Heart left ventricle (tissue), 16 donors: ENCODE measurements at regions not wholly inside any gene's neighbourhood (a gene's known extent, or its start where the extent isn't known, plus 50 kb on each side); places are given as distances from the start of the nearest gene placed in this dataset.
A peak's percentile ranks its signal among the peaks of the same experiment; 100 is the strongest.

Source experiments
- ATAC-seq, 4 donors: fragments of 200-7000 bp; cut with Tn5 transposase; one replicate each; pipeline ENCODE4 v1.9.1; 2020 to 2022; ENCODE audit warnings: moderate library complexity in 4 of 4, mild to moderate bottlenecking in 3 of 4, moderate number of reproducible peaks in 1 of 4
- DNase-seq, 5 donors: peaks; one replicate each; pipeline ENCODE4 v3.0.0-alpha.2; 2020
- H3K27ac ChIP-seq, 12 donors: fragments of 200-600 bp; sonication (generic) in 4 of 12; one replicate each; pipeline versions ENCODE4 v1.5.0 to v1.8.0; 2016 to 2022; ENCODE audit warnings: mild to moderate bottlenecking in 2 of 12
- H3K27me3 ChIP-seq, 9 donors: fragments of 200-600 bp; sonication (generic) in 2 of 9; one replicate each; pipeline versions ENCODE4 v1.5.1 to v1.8.0; 2016 to 2022; ENCODE audit warnings: mild to moderate bottlenecking in 3 of 9
- H3K36me3 ChIP-seq, 9 donors: fragments of 200-600 bp; sonication (generic) in 2 of 9; one replicate each; pipeline versions ENCODE4 v1.5.0 to v1.8.0; 2018 to 2022; ENCODE audit warnings: mild to moderate bottlenecking in 2 of 9
- H3K4me1 ChIP-seq, 12 donors: fragments of 200-600 bp; sonication (generic) in 4 of 12; one replicate each; pipeline versions ENCODE4 v1.5.0 to v1.8.0; 2016 to 2022; ENCODE audit warnings: mild to moderate bottlenecking in 3 of 12
- H3K4me3 ChIP-seq, 12 donors: fragments of 200-600 bp; sonication (generic) in 4 of 12; one replicate each; pipeline versions ENCODE4 v1.5.0 to v1.8.0; 2017 to 2022; ENCODE audit warnings: mild to moderate bottlenecking in 9 of 12, moderate library complexity in 4 of 12
- H3K9me3 ChIP-seq, 12 donors: fragments of 200-600 bp; sonication (generic) in 4 of 12; one replicate each; pipeline versions ENCODE4 v1.5.0 to v1.8.0; 2016 to 2022; ENCODE audit warnings: mild to moderate bottlenecking in 1 of 12
- POLR2A ChIP-seq, 2 donors: fragments of 450-650 bp; IDR thresholded peaks; one replicate each; pipeline ENCODE4 v1.6.1; 2017; ENCODE audit warnings: antibody characterized with exemption in 2 of 2, mild to moderate bottlenecking in 2 of 2, moderate library complexity in 2 of 2
- WGBS, 4 donors: extraction: QIAGEN DNeasy Blood & Tissue Kit in 2 of 4; methylation state at CpG; one replicate each; pipeline versions ENCODE4 v1.1.5 to v1.1.7; 2013 to 2018; 5-methylcytosine and 5-hydroxymethylcytosine counted together
- intact Hi-C, 10 donors: fragments of 100-400 bp; cut with DNase I; formaldehyde crosslinking; loops; one replicate each; pipeline versions ENCODE4 v1.11.1 to v1.14.2; 2022
- TF ChIP-seq, protein P1 (sequence below), 12 donors: fragments of 200-600 bp; sonication (generic) in 4 of 12; IDR thresholded peaks; one replicate each; pipeline versions ENCODE4 v1.5.0 to v1.8.0; 2018 to 2022; ENCODE audit warnings: antibody characterized with exemption in 12 of 12, mild to moderate bottlenecking in 5 of 12
- donor health status: ischemic (EF 13 %, LVEDD 7.1; RV severe dilation, severe dysfunction).
- donor health status: healthy with polysubstance abuse.
- donor health status: DM: no; HTN: yes; CAD: no.
- donor health status: DM: no; HTN: no; CAD: no.
- donor health status: ischemic (EF 25% LVEDD 6.9; RV normal size, moderate dysfunction).
- donor health status: ischemic (EF 25% LVEDD 5.7; RV mildly dilated, moderate dysfunction).
- donor health status: healthy.
- donor health status: DM: yes; HTN: yes; CAD: no.
- donor health status: ischemic (EF 35%, LVEDD 5.7; RV mildly dilated, moderate dysfunction).
- donor health status: nonischemic (EF 11% LVEDD 7.7; RV severe dilation, severe dysfunction).
- donor health status: DM: yes; HTN: yes; CAD: no.
- donor health status: PGD.
- donor health status: ischemic (EF 29% LVEDD 5.4; RV normal size, mild dysfunction).
- donor health status: nonischemic (EF 23%, LVEDD 6.1; RV moderate dilation, normal function).

DNA sequence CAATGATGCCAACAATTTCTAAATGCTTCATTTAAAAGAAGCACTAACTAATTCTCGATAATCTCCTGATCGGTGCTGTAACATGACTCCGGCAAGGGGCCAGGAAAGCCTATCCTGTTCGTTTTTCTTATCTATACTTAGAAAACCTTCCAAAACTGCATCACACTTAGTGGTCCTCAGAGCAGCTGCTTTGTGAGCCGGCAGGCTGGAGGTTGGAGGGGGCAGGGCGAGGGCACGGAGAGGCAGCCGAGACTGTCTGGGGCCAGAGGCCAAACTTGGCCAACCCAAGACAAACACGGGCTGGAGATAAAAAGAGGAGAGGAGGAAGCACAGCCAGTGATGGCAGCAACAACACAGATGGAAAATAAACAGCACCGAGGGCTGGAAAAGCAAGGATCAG is 455.7 kb downstream of the BCOR start:
- Histone ChIP-seq H3K27me3 (peaks cover 0 to 11% (median 0%) of the 10 kb centered on the region in 9 donors), H3K4me3 (no peak overlapping the region), H3K4me1 (peaks cover 0 to 5% (median 0%) of the 10 kb centered on the region in 12 donors), H3K9me3 (peaks cover 0 to 13% (median 0%) of the 10 kb centered on the region in 12 donors), H3K27ac (no peak overlapping the region), H3K36me3 (no peaks in the 10 kb centered on the region)
- intact Hi-C loops = no loop called here
- no peak for TF ChIP-seq POLR2A (IDR thresholded peaks at IDR 0.05)
- TF ChIP-seq, protein P1, sequence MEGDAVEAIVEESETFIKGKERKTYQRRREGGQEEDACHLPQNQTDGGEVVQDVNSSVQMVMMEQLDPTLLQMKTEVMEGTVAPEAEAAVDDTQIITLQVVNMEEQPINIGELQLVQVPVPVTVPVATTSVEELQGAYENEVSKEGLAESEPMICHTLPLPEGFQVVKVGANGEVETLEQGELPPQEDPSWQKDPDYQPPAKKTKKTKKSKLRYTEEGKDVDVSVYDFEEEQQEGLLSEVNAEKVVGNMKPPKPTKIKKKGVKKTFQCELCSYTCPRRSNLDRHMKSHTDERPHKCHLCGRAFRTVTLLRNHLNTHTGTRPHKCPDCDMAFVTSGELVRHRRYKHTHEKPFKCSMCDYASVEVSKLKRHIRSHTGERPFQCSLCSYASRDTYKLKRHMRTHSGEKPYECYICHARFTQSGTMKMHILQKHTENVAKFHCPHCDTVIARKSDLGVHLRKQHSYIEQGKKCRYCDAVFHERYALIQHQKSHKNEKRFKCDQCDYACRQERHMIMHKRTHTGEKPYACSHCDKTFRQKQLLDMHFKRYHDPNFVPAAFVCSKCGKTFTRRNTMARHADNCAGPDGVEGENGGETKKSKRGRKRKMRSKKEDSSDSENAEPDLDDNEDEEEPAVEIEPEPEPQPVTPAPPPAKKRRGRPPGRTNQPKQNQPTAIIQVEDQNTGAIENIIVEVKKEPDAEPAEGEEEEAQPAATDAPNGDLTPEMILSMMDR (IDR thresholded peaks at IDR 0.05) = no peak
- ATAC-seq = peak in 2 of 4 donors; percentile 38 to 49
- 16 to 39% (median 28%) methylated on average over 10 of the region's 10 CpGs for WGBS, 4 donors
- DNase-seq = peak in 1 of 5 donors; percentile 17

DNA sequence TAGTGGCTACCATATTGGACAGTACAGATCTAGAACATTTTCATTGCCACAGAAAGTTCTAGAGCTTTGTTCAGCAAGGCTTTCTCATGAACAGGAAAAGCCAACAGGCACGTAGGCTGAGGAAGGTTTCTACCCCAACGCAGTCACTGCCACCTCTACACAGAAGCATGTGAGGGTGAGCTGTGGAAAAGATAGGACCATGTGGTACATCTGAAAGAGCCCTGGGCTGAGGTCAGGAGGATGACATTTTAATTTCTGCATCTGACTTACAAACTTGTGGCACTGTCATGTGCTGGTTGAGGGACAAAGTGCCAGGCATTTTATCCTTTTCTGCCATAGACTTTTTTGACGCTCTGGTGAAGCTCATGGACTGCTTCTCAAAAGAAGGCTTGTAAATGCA is 454.2 kb downstream of the BCOR start:
- 71 to 96% (median 92%) methylated on average over 3 of the region's 3 CpGs for WGBS, 4 donors

DNA sequence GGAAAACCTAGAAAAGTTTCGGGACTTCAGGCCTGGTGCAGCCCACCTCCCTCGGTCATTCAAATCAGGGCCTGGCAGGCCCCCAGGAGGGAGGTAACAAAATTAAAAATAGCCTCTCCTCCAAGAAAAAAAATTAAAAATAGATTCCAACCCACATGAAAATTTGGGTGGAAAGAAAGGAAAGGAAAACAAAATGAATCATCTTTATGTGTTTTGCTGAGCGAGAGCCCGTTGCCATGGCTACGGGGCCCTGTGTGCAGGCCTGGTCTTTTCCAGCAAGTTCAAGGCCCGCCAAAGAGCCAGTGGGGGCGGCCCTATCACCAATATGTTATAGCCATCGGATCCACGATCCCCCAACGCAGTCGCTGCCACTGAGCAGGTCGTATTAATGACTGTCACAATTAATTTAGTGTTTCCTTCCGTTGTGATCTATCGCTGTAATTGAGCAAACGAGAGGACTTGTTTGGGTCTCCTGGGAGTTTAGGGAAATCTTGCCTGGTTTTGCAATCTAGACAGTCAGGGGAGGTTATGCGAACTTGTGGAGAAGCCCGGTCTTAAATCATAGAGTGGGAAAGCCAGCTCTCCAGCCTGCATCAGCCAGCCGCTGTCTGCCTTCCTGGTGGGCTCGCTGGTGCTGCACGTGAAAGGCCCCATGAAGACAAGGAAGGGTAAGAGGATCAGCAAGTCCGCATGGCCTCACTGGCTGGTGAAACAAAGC is 452.4 kb downstream of the BCOR start:
- Histone ChIP-seq H3K27ac (peak overlapping the region in 9 of 12 donors; percentile 13 to 69 (median 24)), H3K4me1 (peaks cover 0 to 5% (median 0%) of the 10 kb centered on the region in 12 donors), H3K36me3 (no peaks in the 10 kb centered on the region), H3K27me3 (peaks cover 0 to 8% (median 0%) of the 10 kb centered on the region in 9 donors), H3K4me3 (no peak overlapping the region), H3K9me3 (peaks cover 0 to 10% (median 0%) of the 10 kb centered on the region in 12 donors)
- DNase-seq = peak; percentile 60 to 84 (median 72)
- TF ChIP-seq POLR2A (IDR thresholded peaks at IDR 0.05) = no peak
- TF ChIP-seq, protein P1 (IDR thresholded peaks at IDR 0.05) = no peak
- WGBS, 4 donors = 52 to 68% (median 65%) methylated on average over 21 of the region's 21 CpGs
- peak; percentile 59 to 79 (median 74) for ATAC-seq
- intact Hi-C loops = no loop called here

More for the DNA sequence above, 454.2 kb downstream of the BCOR start:
- Histone ChIP-seq H3K27ac (no peak overlapping the region), H3K4me1 (peaks cover 0 to 5% (median 0%) of the 10 kb centered on the region in 12 donors), H3K4me3 (no peak overlapping the region), H3K9me3 (peaks cover 0 to 14% (median 0%) of the 10 kb centered on the region in 12 donors), H3K27me3 (peaks cover 0 to 11% (median 0%) of the 10 kb centered on the region in 9 donors), H3K36me3 (no peaks in the 10 kb centered on the region)
- no peak for ATAC-seq
- no peak for DNase-seq
- TF ChIP-seq, protein P1 (IDR thresholded peaks at IDR 0.05) = no peak
- no peak for TF ChIP-seq POLR2A (IDR thresholded peaks at IDR 0.05)
- intact Hi-C loops = no loop called here

DNA sequence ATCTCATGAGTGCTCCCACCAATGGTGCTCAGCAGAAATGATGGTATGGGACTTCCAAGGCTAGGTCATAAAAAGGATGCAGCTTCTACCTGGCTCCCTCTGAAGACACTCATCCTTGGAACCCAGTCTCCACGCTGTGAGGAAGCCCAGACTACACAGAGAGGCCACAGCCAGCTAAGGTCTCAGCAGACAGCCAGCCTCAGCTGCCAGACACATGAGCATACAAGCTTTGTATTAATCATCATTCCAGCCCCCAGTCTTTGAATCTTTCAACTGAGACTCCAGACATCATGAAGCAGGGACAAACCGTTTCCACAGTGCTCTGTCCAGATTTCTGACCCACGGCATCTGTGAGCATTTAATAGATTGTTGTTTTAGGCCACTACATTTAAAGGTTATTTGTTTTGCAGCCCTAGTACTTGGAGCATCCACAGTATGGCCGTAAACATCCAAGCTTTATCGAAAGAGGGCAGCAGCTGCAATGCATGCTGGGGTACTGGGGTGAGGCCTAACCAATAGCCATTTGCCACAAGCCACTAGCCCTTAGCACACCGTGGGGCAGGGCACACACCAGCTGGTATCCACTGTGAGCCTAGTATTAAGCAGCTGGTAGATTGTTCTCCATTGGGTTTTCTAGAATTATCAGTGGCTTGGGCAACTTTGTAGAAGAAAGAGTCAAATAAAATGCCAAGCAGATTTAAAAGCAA is 449.1 kb downstream of the BCOR start:
- peak in 2 of 5 donors; percentile 16 to 34 for DNase-seq
- WGBS, 4 donors = 70 to 92% (median 74%) methylated on average over 6 of the region's 6 CpGs
- H3K27ac ChIP-seq = peak overlapping the region in 1 of 12 donors; percentile 37

More for the DNA sequence above, 449.1 kb downstream of the BCOR start:
- Histone ChIP-seq H3K9me3 (peaks cover 0 to 10% (median 0%) of the 10 kb centered on the region in 12 donors), H3K4me1 (peaks cover 0 to 4% (median 0%) of the 10 kb centered on the region in 12 donors), H3K4me3 (no peak overlapping the region), H3K27me3 (peaks cover 0 to 26% (median 0%) of the 10 kb centered on the region in 9 donors), H3K36me3 (no peaks in the 10 kb centered on the region)
- TF ChIP-seq, protein P1 (IDR thresholded peaks at IDR 0.05) = no peak
- TF ChIP-seq POLR2A (IDR thresholded peaks at IDR 0.05) = no peak
- ATAC-seq = peak in 2 of 4 donors; percentile 30 to 61
- intact Hi-C loops = no loop called here
